H1 (cell line): ENCODE measurements at regions not wholly inside any gene's neighbourhood (a gene's known extent, or its start where the extent isn't known, plus 50 kb on each side); places are given as distances from the start of the nearest gene placed in this dataset.

ENCODE experiments used
- CTCF ChIA-PET: fragments of 300-600 bp; sonication (Branson Sonifier 250); formaldehyde crosslinking; loops from one replicate; lab custom pipeline; 2021; ENCODE audit not compliant: partially characterized antibody; lab: Charles Lee
- POLR2A ChIA-PET: fragments of 300-600 bp; sonication (Branson Sonifier 250); formaldehyde crosslinking; loops from one replicate; lab custom pipeline; 2021; ENCODE audit warnings: inconsistent platforms; ENCODE audit not compliant: partially characterized antibody; lab: Charles Lee
- DNase-seq, 2 experiments: peaks; one replicate each; pipeline versions ENCODE4 v3.0.0 to v3.0.0-alpha.2; 2010 to 2022; ENCODE audit warnings: low spot score in 2 of 2, low read depth in 1 of 2, mixed read lengths in 1 of 2
- FAIRE-seq: peaks from 2 replicates; lab custom pipeline; 2011; peaks lifted over from hg19 to GRCh38; lab: Jason Lieb, UNC
- H2AFZ ChIP-seq: 2 replicates; pipeline ENCODE4 v1.8.1; 2012; ENCODE audit warnings: low read length, inconsistent platforms
- H2AK5ac ChIP-seq: 2 replicates; pipeline ENCODE4 v1.6.1; 2013; ENCODE audit warnings: low read depth, low read length
- H2BK120ac ChIP-seq: replicated peaks from 2 replicates; pipeline ENCODE3; 2013; ENCODE audit warnings: low read depth, low read length, inconsistent platforms
- H2BK12ac ChIP-seq: 2 replicates; pipeline ENCODE4 v1.6.1; 2013; ENCODE audit warnings: low read depth, low read length
- H2BK15ac ChIP-seq: 2 replicates; pipeline ENCODE4 v1.6.1; 2013; ENCODE audit warnings: low read length
- H2BK20ac ChIP-seq: 2 replicates; pipeline ENCODE4 v1.6.1; 2013; ENCODE audit warnings: low read length
- H2BK5ac ChIP-seq: 2 replicates; pipeline ENCODE4 v1.6.1; 2013; ENCODE audit warnings: low read depth, low read length
- H3K14ac ChIP-seq: 2 replicates; pipeline ENCODE4 v1.6.1; 2013; ENCODE audit warnings: inconsistent platforms; ENCODE audit not compliant: insufficient read length
- H3K18ac ChIP-seq: 2 replicates; pipeline ENCODE4 v1.6.1; 2013; ENCODE audit warnings: low read length; ENCODE audit errors: extremely low read depth
- H3K23ac ChIP-seq: 2 replicates; pipeline ENCODE4 v1.6.1; 2013; ENCODE audit warnings: inconsistent platforms; ENCODE audit not compliant: insufficient read length
- H3K23me2 ChIP-seq: 2 replicates; pipeline ENCODE4 v1.6.1; 2013; ENCODE audit warnings: low read depth, low read length
- H3K27ac ChIP-seq: 2 replicates; pipeline ENCODE4 v1.6.1; 2011; ENCODE audit warnings: low read depth, low read length, inconsistent platforms
- H3K27me3 ChIP-seq, 4 experiments: replicated peaks in 1 of 4; 1 replicate in 1 of 4; 2 replicates in 3 of 4; pipeline versions ENCODE4 v1.6.1 to v1.8.1; 2011 to 2013; ENCODE audit warnings: low read length in 3 of 4, mild to moderate bottlenecking in 3 of 4, inconsistent platforms in 2 of 4, mixed read lengths in 2 of 4, moderate library complexity in 1 of 4; ENCODE audit not compliant: control insufficient read depth in 3 of 4, insufficient read depth in 3 of 4; ENCODE audit errors: extremely low read depth in 1 of 4
- H3K36me3 ChIP-seq, 4 experiments: 2 replicates each; pipeline versions ENCODE4 v1.6.1 to v1.8.1; 2011 to 2013; ENCODE audit warnings: mild to moderate bottlenecking in 4 of 4, low read length in 3 of 4, moderate library complexity in 2 of 4, control low read depth in 1 of 4, inconsistent platforms in 1 of 4; ENCODE audit not compliant: insufficient read depth in 4 of 4, control insufficient read depth in 2 of 4
- H3K4ac ChIP-seq: replicated peaks from 2 replicates; pipeline ENCODE3; 2013; ENCODE audit warnings: low read length, low read depth, mixed read lengths, inconsistent platforms; ENCODE audit not compliant: insufficient read length
- H3K4me1 ChIP-seq, 4 experiments: replicated peaks in 1 of 4; 1 replicate in 1 of 4; 2 replicates in 3 of 4; pipeline versions ENCODE4 v1.6.1 to v1.8.1; 2011 to 2013; ENCODE audit warnings: low read length in 3 of 4, inconsistent platforms in 2 of 4, mixed read lengths in 1 of 4; ENCODE audit not compliant: insufficient read depth in 4 of 4, control insufficient read depth in 3 of 4
- H3K4me2 ChIP-seq, 2 experiments: 2 replicates each; pipeline versions ENCODE4 v1.6.1 to v1.8.1; 2011 to 2013; ENCODE audit warnings: low read depth in 2 of 2, low read length in 2 of 2, control low read depth in 1 of 2, inconsistent platforms in 1 of 2, mild to moderate bottlenecking in 1 of 2; ENCODE audit not compliant: insufficient read depth in 1 of 2
- H3K4me3 ChIP-seq, 4 experiments: fragments of 200-600, 300-600 bp in 1 of 4; sonication (generic), shearing (Covaris generic), sonication (Bioruptor Twin) in 1 of 4; 2 replicates each; pipeline versions ENCODE4 v1.5.1 to v1.8.1; 2011 to 2016; ENCODE audit warnings: low read length in 4 of 4, low read depth in 3 of 4, control low read depth in 2 of 4, inconsistent platforms in 2 of 4, mild to moderate bottlenecking in 2 of 4, mixed read lengths in 1 of 4, moderate library complexity in 1 of 4; ENCODE audit not compliant: insufficient read depth in 2 of 4; ENCODE audit errors: extremely low read depth in 1 of 4
- H3K56ac ChIP-seq: replicated peaks from 2 replicates; pipeline ENCODE3; 2013; ENCODE audit warnings: low read depth, mild to moderate bottlenecking, mixed read lengths, low read length, inconsistent platforms; ENCODE audit not compliant: insufficient read length
- H3K79me1 ChIP-seq: 2 replicates; pipeline ENCODE4 v1.6.1; 2013; ENCODE audit warnings: low read depth, low read length, control low read depth
- H3K79me2 ChIP-seq, 2 experiments: 2 replicates each; pipeline versions ENCODE4 v1.6.1 to v1.8.1; 2012 to 2013; ENCODE audit warnings: low read length in 2 of 2, mild to moderate bottlenecking in 2 of 2, inconsistent platforms in 1 of 2; ENCODE audit not compliant: insufficient read depth in 2 of 2, control insufficient read depth in 1 of 2
- H3K9ac ChIP-seq, 4 experiments: replicated peaks in 1 of 4; 1 replicate in 1 of 4; 2 replicates in 3 of 4; pipeline versions ENCODE4 v1.6.1 to v1.8.1; 2011 to 2013; ENCODE audit warnings: low read depth in 3 of 4, low read length in 3 of 4, control low read depth in 2 of 4, mild to moderate bottlenecking in 2 of 4, moderate library complexity in 2 of 4, inconsistent platforms in 1 of 4; ENCODE audit errors: extremely low read depth in 1 of 4
- H3K9me3 ChIP-seq, 2 experiments: 2 replicates each; pipeline versions ENCODE4 v1.6.1 to v1.8.1; 2012 to 2013; ENCODE audit warnings: mild to moderate bottlenecking in 2 of 2, moderate library complexity in 2 of 2, control low read depth in 1 of 2, inconsistent platforms in 1 of 2, low read depth in 1 of 2, low read length in 1 of 2, mixed read lengths in 1 of 2; ENCODE audit not compliant: insufficient read depth in 2 of 2
- H4K20me1 ChIP-seq, 2 experiments: replicated peaks in 1 of 2; 2 replicates each; pipeline versions ENCODE3 to v1.8.1; 2011 to 2013; ENCODE audit warnings: inconsistent platforms in 2 of 2, low read length in 2 of 2, mild to moderate bottlenecking in 1 of 2; ENCODE audit not compliant: insufficient read depth in 2 of 2, control insufficient read depth in 1 of 2
- H4K5ac ChIP-seq: 2 replicates; pipeline ENCODE4 v1.6.1; 2013; ENCODE audit warnings: low read length, low read depth, mixed read lengths, inconsistent platforms; ENCODE audit not compliant: insufficient read length
- H4K8ac ChIP-seq: 2 replicates; pipeline ENCODE4 v1.8.0; 2013; ENCODE audit warnings: mild to moderate bottlenecking, moderate library complexity, low read length, inconsistent platforms; ENCODE audit not compliant: insufficient read depth; ENCODE audit errors: extremely low read depth
- H4K91ac ChIP-seq: replicated peaks from 2 replicates; pipeline ENCODE3; 2013; ENCODE audit warnings: low read length, mixed read lengths, inconsistent platforms; ENCODE audit not compliant: insufficient read length
- KDM4A ChIP-seq: IDR thresholded peaks from one replicate; pipeline ENCODE4 v1.7.1; 2012; ENCODE audit warnings: low read depth, mild to moderate bottlenecking, moderate library complexity, low read length, inconsistent platforms; ENCODE audit not compliant: severe bottlenecking
- SP4 ChIP-seq: IDR thresholded peaks from 2 replicates; pipeline ENCODE4 v1.6.1; 2012; ENCODE audit warnings: low read length, inconsistent platforms
- TAF7 ChIP-seq: optimal IDR thresholded peaks from 2 replicates; pipeline ENCODE3; 2011; ENCODE audit warnings: low read depth, mild to moderate bottlenecking, inconsistent platforms, low read length, moderate library complexity, borderline replicate concordance

- no peak overlapping the region for H4K91ac ChIP-seq
These were observed 1650.9 kb downstream of the BRINP3 start for GRCh38 chr1:188826800-188827199.

More at GRCh38 chr1:188826800-188827199, 1650.9 kb downstream of the BRINP3 start:
- Histone ChIP-seq H2BK15ac (no peak overlapping the region), H3K4me1 (no peaks in the 10 kb centered on the region), H3K79me1 (no peaks in the 10 kb centered on the region), H3K23me2 (no peaks in the 10 kb centered on the region), H3K4me3 (no peak overlapping the region), H3K36me3 (no peaks in the 10 kb centered on the region), H3K18ac (no peak overlapping the region), H3K4me2 (no peak overlapping the region), H3K23ac (no peak overlapping the region), H2AFZ (no peak overlapping the region), H3K9me3 (no peaks in the 10 kb centered on the region), H4K20me1 (no peaks in the 10 kb centered on the region), H3K56ac (no peak overlapping the region), H2AK5ac (no peak overlapping the region), H4K5ac (no peak overlapping the region), H2BK12ac (no peak overlapping the region), H3K27me3 (no peaks in the 10 kb centered on the region), H3K27ac (no peak overlapping the region), H3K79me2 (no peaks in the 10 kb centered on the region), H2BK120ac (no peak overlapping the region), H3K9ac (no peak overlapping the region), H3K14ac (no peak overlapping the region), H3K4ac (no peak overlapping the region), H2BK5ac (no peak overlapping the region), H2BK20ac (no peak overlapping the region), H4K8ac (no peak overlapping the region)
- FAIRE-seq (no peak), DNase-seq (no peak)
- TF ChIP-seq TAF7, result no peak
- TF ChIP-seq KDM4A, result no peak
- no peak for TF ChIP-seq SP4
- POLR2A ChIA-PET, result no interaction called here
- CTCF ChIA-PET, result no interaction called here
